AG20443 (cell line): ENCODE measurements at regions not wholly inside any gene's neighbourhood (a gene's known extent, or its start where the extent isn't known, plus 50 kb on each side); places are given as distances from the start of the nearest gene placed in this dataset.
"Not testable (repeated sequence)": the region's sequence is repeated elsewhere in the genome, so short reads cannot be mapped to it uniquely, and the experiment has no call there.

ENCODE experiments used
- DNase-seq: peaks from one replicate; pipeline ENCODE4 v3.0.0; 2012; ENCODE audit warnings: low spot score, mixed read lengths

DNA sequence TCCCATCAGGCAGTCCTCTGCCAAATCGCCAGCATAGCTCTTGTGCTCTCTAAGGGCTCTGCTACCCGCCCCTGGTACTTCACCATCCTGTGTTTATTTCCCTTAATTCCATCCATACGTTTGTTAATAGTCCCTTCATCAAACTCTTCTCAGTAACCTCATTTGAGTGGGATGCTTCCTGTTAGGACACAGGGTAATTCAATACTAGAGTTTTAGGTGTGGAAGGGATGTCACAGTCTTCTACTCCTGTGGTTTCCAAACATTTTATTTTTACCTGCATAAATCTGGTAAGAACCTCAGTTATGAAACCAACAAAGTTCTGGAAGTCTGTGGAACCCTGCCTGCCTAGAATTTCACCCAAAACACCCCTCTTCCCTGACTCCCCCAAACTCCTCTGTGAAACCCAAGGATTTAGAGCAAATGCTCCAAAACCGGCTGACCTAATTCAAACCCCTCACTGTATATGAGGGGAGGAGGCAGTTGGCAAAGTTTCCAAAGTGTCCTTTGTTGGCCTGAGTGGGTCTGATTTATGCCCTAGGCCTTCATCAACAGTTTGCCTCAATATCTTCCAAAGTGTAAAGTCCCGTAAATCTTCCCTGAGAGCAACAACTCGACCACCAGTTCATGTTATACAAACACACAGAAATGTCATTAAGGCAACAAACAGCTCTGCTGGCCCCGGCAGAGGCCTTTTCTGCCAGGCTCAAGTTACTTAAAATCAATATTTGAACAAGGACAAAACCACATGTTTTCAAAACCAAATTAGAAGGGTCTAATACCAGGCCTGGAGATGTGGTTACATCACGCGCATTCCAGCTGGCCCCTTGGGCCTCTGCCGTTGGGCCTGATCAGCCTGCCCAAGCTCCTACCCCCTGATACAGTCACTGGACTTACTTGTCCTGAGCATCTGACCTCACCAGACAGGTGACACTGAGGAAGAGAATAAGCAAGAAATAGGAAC, 82.4 kb upstream of the FGGY start:
- no peak for DNase-seq

GRCh38 chr1:59215766-59216291, 81.1 kb upstream of the FGGY start:
- no peak for DNase-seq

GRCh38 chr1:59217439-59217838, 79.5 kb upstream of the FGGY start:
- DNase-seq: not testable (repeated sequence)

DNA sequence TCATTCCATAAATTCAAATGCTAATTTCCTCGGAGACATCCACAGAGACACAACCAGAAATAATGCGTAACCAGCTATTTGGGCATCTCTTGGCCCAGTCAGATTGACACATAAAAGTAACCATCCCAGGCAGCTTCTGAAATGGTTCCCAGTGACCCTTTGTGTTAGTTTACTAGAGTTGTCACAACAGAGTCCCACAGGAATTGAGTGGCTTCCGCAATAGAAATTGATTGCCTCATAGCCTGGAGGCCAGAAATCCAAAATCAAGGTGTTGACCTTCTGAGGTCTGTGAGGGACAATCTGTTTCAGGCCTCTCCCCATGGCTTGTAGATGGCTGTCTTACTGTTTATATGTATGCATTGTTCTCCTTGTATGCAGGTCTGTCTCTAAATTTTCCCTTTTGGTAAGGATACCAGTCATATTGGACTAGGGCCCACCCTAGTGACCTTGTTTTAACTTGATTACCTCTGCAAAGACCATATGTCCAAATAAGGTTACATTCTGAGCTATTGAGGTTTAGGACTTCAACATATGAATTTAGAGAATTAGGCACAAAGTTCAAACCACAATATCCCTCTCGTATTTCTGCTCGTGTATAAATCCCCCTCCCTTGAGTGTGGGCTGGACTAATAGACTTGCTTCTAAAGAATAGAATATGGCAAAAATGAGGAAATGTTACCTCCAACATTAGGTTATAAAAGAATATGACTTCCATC, 78.2 kb upstream of the FGGY start:
- no peak for DNase-seq

DNA sequence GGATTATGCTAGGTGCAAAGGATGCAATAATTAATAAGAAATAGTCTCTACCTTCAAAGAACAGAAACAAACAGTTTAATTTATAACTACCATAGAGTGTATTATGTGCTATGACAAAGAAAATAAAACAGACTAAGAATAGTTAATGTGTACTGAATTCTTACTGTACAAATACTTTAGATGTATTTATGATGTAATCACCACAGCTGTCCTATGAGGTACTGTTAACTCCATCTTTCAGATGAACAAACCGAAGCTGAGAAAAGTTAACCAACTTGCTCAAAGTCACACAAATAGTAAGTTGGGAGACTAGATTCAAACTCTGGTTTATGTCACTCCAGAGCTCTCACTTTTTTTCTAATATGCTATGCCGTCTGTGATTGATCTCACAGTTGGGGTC, 77.0 kb upstream of the FGGY start:
- no peak for DNase-seq

- no peak for DNase-seq
Observed at GRCh38 chr1:59220356-59220755, 76.5 kb upstream of the FGGY start.

DNA sequence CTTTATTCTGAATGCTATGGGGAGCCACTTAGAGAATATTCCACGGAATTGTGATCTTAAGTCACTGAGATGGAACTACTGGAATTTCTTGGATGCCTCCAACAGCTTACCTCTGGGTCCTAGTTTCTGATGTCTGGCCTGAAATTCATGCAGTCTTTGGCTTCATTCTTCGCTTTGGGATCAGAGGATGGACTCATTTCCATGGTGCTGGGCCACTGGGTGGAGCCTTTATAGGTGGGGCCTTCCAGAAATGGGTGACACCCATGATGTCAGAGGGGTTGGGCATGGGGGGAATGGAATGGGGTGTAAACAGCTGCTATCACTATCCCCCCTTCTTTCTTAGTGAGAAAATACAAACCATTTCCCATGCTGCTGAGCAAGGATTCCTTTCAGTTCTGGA, 73.7 kb upstream of the FGGY start:
- peak; percentile 42 for DNase-seq

DNA sequence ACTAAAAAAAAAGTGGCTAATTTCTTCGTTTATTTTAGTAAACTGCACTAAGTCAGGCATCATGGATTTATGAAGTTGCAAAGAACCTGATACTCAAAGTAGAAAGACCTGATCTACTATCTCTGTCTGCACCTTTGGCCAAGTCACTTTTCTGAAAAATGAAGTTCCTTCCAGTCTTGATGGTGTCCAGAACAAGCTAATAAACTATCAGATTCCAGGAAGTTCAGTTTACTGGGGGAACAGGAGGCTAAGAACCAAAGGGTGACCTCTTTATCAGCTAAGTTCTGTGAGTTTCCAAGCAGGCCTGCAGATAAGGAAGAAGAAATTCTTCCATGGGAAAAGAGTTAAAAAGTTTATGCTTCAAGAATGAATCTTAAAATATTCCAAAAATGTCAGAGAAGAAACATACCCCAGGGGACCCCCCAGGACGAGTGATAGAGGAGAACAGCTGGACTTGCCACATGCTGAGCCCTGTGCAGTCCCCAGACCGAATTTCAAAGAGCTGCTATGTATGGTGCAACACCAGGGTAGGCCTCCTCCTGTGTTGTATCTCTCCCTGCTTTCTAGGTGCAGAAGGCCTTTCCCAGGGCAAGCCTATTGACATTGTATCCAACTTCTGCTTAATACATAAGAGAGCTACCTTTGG, 72.8 kb upstream of the FGGY start:
- no peak for DNase-seq

DNA sequence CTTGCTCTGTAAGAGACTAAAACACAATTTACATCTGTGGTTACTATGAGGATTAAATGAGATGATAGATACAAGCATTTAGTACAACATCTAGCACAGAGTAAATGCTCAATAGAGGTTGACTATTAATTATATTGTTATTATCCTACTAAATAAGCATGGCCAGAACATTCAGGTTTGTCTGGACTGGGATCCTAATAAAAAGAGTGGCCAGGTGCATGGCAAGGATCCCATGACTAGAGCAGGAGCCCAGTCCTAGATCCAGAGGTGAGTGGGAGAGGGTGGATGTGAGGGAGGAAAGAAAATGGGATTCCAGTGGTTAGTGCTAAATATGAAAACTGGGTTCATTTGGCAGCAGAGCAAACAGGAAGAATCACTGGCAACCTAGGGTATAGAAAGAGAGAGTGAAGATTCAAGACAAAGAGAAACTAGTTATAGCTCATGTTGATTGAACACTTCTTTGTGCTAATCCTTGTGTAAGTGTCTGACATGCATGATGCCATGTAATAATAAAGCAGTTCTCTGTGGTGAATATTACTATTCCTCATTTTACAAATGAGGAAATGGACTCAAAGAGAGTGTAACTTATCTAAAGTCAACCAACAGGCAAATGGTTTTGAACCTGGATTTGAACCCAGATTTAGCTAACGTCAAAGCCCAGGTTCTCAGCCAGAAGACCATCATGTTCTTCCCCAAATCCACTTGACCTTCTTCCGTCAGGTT, 71.1 kb upstream of the FGGY start:
- DNase-seq: no peak

GRCh38 chr1:59229138-59229537, 67.8 kb upstream of the FGGY start:
- DNase-seq: peak; percentile 39

DNA sequence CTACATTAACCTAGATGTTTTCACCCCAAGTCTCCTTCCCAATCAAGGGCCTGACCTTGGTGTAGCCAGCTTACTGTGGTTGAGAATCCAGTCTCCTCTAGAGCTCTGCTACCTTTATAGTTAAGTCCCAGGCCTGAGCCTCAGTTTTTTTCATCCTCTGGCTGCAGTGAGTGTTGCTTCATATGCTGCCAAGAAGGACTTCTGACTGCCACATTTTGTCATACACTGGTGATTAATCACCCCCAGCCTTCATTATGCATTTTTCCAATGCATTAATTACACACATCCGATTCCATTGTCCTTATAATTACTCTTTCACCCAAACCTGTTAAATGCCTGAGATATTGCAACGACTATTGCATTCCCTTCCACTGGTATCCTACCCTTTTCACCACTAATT, 66.3 kb upstream of the FGGY start:
- peak; percentile 28 for DNase-seq

GRCh38 chr1:59232216-59232615, 64.7 kb upstream of the FGGY start:
- no peak for DNase-seq

GRCh38 chr1:59233444-59233843, 63.5 kb upstream of the FGGY start:
- DNase-seq: no peak

- DNase-seq: no peak
Observed at GRCh38 chr1:59236721-59237545, 60.0 kb upstream of the FGGY start.

- no peak for DNase-seq
Observed at GRCh38 chr1:59237900-59238299, 59.0 kb upstream of the FGGY start.

DNA sequence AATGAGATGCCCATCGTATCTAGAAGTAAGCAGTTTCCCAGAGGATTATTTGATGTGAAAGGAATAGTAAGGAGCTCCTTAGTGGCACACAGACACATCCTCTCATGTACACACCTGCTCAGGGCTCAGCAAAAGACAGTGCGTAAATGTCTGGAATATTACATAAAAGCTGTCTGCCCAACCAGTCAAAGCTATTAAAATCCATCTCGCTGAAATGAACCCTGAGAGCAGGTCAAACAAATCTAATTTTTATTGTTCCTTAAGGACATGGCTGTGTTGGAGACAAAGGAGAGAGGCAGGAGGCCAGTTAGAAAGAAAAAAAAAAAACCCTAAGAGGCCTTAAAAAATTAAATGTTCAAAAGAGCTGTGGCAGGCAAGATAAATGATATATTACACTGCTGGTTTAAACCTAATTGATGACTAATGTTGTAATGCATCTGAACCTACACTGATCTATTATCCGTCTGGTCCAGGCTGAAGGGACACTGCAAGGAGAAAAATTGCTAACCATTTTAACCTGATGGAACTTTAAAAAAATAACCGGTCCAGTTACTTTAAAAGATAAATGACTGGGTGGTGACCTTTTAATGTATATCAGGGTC, 58.5 kb upstream of the FGGY start:
- no peak for DNase-seq

GRCh38 chr1:59238993-59239392, 57.9 kb upstream of the FGGY start:
- no peak for DNase-seq

GRCh38 chr1:59241909-59242308, 55.0 kb upstream of the FGGY start:
- no peak for DNase-seq

- no peak for DNase-seq
Observed at GRCh38 chr1:59242370-59242769, 54.5 kb upstream of the FGGY start.

GRCh38 chr1:59243550-59243949, 53.3 kb upstream of the FGGY start:
- DNase-seq: no peak

DNA sequence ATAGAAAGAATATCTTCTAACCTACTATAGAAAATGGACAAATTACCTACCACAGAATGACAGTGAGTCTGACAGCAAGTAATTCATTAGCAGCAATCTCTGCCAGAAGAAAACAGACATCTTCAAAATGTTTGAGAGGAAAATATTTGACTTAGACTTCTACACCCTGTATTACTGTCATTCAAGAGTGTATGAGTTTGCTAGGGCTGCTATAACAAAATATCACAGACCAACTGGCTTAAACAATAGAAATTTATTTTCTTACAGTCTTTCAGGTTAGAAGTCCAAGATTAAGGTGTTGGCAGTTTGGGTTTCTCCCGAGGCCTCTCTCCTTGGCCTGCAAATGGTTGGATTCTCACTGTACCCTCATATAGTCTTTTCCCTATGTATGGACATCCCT, 52.9 kb upstream of the FGGY start:
- DNase-seq: no peak
